KMS-11 (cell line): ENCODE measurements at regions not wholly inside any gene's neighbourhood (a gene's known extent, or its start where the extent isn't known, plus 50 kb on each side); places are given as distances from the start of the nearest gene placed in this dataset.

Experiments
- H2AFZ ChIP-seq: fragments of 200-600 bp; sonication (generic); 2 replicates; pipeline ENCODE4 v1.6.1; 2016; ENCODE audit warnings: antibody characterized with exemption, mixed run types, low read depth
- H3K27ac ChIP-seq: fragments of 200-600 bp; sonication (generic); 2 replicates; pipeline ENCODE4 v1.6.1; 2016; ENCODE audit warnings: mild to moderate bottlenecking, mixed run types
- H3K27me3 ChIP-seq: fragments of 200-600 bp; sonication (generic); 2 replicates; pipeline ENCODE4 v1.6.1; 2017; ENCODE audit warnings: mild to moderate bottlenecking, low read depth, mixed run types, moderate library complexity; ENCODE audit not compliant: insufficient read depth
- H3K36me3 ChIP-seq: fragments of 200-600 bp; sonication (generic); 2 replicates; pipeline ENCODE4 v1.6.1; 2017; ENCODE audit warnings: mild to moderate bottlenecking, mixed run types; ENCODE audit not compliant: insufficient read depth
- H3K4me1 ChIP-seq: fragments of 200-600 bp; sonication (generic); 2 replicates; pipeline ENCODE4 v1.6.1; 2016; ENCODE audit warnings: mild to moderate bottlenecking, low read depth, mixed run types; ENCODE audit not compliant: poor library complexity, severe bottlenecking
- H3K4me2 ChIP-seq: fragments of 200-600 bp; sonication (generic); 2 replicates; pipeline ENCODE4 v1.7.0; 2016; ENCODE audit warnings: mild to moderate bottlenecking, mixed run types
- H3K4me3 ChIP-seq: fragments of 200-600 bp; sonication (generic); IDR thresholded peaks from 2 replicates; pipeline ENCODE4 v1.6.1; 2017; ENCODE audit warnings: low read depth, low read length, mixed read lengths; ENCODE audit not compliant: insufficient read depth
- H3K79me2 ChIP-seq: fragments of 200-600 bp; sonication (generic); 2 replicates; pipeline ENCODE4 v1.6.1; 2016; ENCODE audit warnings: low read depth, mixed run types; ENCODE audit not compliant: insufficient read depth
- H3K9ac ChIP-seq: fragments of 200-600 bp; sonication (generic); 2 replicates; pipeline ENCODE4 v1.6.1; 2016; ENCODE audit warnings: mild to moderate bottlenecking, mixed run types
- H4K20me1 ChIP-seq: fragments of 200-600 bp; sonication (generic); 2 replicates; pipeline ENCODE4 v1.6.1; 2016; ENCODE audit warnings: mild to moderate bottlenecking, mixed run types; ENCODE audit not compliant: insufficient read depth
- TF ChIP-seq, protein P1 (sequence below): fragments of 200-600 bp; sonication (generic); conservative IDR thresholded peaks from 2 replicates; pipeline ENCODE4 v1.6.1; 2017; ENCODE audit warnings: low read depth, mild to moderate bottlenecking, antibody characterized with exemption, low read length, moderate library complexity, mixed read lengths

DNA sequence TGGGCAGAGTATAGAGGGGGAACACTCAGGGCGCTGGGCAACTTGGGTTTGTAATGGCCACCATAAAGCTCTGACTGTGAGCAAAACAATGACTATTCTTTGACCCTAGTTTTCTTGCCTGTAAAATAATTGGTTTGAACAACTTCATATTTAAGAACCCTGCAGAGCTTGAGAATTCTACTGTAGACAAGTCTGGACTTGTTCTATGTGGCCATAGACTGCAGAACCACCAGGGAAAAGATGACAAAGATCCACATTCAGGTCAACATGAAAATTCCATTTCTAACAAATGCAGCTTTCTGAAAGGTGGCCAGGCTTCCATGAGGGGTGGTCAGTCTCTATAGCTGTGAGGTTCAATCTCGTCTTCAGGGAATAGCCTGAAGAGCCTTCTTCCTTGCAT lies 239.4 kb upstream of the LRRN1 start:
- Histone ChIP-seq H4K20me1 (no peaks in the 10 kb centered on the region), H3K9ac (no peak overlapping the region), H3K4me2 (no peak overlapping the region), H2AFZ (no peak overlapping the region), H3K36me3 (no peaks in the 10 kb centered on the region), H3K79me2 (no peaks in the 10 kb centered on the region), H3K4me3 (no peak overlapping the region), H3K27ac (no peak overlapping the region), H3K27me3 (no peaks in the 10 kb centered on the region), H3K4me1 (no peaks in the 10 kb centered on the region)
- TF ChIP-seq, protein P1, sequence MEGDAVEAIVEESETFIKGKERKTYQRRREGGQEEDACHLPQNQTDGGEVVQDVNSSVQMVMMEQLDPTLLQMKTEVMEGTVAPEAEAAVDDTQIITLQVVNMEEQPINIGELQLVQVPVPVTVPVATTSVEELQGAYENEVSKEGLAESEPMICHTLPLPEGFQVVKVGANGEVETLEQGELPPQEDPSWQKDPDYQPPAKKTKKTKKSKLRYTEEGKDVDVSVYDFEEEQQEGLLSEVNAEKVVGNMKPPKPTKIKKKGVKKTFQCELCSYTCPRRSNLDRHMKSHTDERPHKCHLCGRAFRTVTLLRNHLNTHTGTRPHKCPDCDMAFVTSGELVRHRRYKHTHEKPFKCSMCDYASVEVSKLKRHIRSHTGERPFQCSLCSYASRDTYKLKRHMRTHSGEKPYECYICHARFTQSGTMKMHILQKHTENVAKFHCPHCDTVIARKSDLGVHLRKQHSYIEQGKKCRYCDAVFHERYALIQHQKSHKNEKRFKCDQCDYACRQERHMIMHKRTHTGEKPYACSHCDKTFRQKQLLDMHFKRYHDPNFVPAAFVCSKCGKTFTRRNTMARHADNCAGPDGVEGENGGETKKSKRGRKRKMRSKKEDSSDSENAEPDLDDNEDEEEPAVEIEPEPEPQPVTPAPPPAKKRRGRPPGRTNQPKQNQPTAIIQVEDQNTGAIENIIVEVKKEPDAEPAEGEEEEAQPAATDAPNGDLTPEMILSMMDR, result no peak

DNA sequence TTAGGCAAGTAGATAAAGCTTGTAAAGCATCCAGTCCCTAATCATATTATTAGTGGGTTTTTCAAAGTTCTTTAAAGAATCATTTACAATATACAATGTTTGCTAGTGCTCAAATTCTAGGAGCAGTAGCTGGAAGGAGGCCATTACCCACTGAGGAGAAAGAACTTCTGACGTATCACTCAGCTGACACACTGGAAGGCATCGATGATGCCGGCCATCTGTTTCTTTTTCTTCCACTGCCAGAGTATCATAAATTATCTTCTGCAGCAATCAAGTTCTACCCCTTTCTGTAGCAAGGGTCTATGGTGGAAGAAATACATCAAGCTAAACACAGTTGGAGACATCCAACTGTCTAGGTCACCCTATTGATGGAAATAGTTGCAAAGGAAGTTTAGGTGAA lies 243.2 kb upstream of the LRRN1 start:
- Histone ChIP-seq H3K79me2 (no peaks in the 10 kb centered on the region), H3K4me2 (no peak overlapping the region), H3K36me3 (no peaks in the 10 kb centered on the region), H2AFZ (no peak overlapping the region), H3K4me1 (no peaks in the 10 kb centered on the region), H3K4me3 (no peak overlapping the region), H3K9ac (no peak overlapping the region), H4K20me1 (no peaks in the 10 kb centered on the region), H3K27me3 (no peaks in the 10 kb centered on the region), H3K27ac (no peak overlapping the region)
- TF ChIP-seq, protein P1, result no peak

DNA sequence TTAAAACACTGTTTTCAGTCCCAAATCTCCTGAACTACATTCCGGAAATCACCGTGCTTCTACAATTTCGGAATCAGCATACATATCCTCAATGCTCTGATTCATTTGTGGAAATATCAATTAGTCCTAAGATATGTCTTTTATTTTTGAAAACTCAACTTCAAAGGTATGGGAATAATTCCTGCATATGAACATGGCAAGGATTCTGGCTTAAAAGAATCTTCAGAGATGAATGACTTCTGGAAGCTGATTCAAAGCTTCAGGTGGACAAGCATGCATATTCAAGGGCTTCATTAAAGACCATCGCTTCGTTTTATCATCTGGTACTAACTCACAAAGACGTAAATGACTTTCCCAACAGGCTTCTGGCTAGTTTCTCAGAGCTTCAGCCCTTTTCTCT lies 246.0 kb upstream of the LRRN1 start:
- Histone ChIP-seq H3K79me2 (no peaks in the 10 kb centered on the region), H3K9ac (no peak overlapping the region), H3K27ac (no peak overlapping the region), H3K27me3 (no peaks in the 10 kb centered on the region), H3K4me3 (no peak overlapping the region), H3K4me2 (no peak overlapping the region), H2AFZ (no peak overlapping the region), H4K20me1 (no peaks in the 10 kb centered on the region), H3K4me1 (no peaks in the 10 kb centered on the region), H3K36me3 (no peaks in the 10 kb centered on the region)
- TF ChIP-seq, protein P1, result no peak

DNA sequence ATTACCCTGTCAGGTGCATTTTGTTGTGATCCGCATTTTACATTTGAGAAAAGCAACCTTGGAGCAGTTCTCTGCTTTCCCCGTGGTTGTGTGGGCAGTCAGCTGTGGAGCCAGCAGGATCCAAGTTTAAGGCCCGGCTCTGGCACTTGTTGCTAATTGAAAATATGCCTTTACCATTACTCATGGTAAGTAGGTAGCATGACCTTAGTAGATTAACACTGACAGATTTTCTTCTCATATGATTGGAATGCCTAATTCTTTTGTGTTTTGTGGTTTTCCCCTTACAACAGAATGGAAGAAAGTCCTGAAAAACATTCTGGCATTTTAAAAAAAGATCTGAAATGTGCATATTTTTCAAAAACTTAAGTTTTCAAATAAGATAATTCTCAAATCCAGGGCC lies 246.5 kb upstream of the LRRN1 start:
- Histone ChIP-seq H3K27ac (no peak overlapping the region), H3K36me3 (no peaks in the 10 kb centered on the region), H3K27me3 (no peaks in the 10 kb centered on the region), H3K4me1 (no peaks in the 10 kb centered on the region), H3K4me2 (no peak overlapping the region), H3K9ac (no peak overlapping the region), H4K20me1 (no peaks in the 10 kb centered on the region), H3K4me3 (no peak overlapping the region), H3K79me2 (no peaks in the 10 kb centered on the region), H2AFZ (no peak overlapping the region)
- TF ChIP-seq, protein P1, result no peak

DNA sequence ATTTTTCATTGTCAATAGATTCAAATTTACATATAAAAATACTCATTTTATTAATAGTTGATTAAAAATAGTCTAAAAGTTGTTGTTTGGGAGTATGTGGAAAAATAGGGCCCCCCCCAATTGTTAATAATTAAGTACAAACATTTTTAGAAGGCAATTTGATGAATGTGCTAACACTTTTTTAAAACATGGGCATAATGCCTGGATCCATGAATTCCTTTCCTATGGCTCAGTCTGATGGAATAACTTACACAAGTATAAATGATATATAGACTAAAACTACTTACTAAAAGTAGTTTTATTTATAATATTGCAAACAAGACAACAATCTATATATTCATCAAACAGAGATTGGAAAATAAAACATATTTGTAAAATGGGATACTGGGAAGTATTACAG lies 247.2 kb upstream of the LRRN1 start:
- H3K4me1 ChIP-seq, result no peaks in the 10 kb centered on the region
- no peak overlapping the region for H3K4me3 ChIP-seq
- H2AFZ ChIP-seq, result no peak overlapping the region
- no peak overlapping the region for H3K27ac ChIP-seq
- TF ChIP-seq, protein P1, result no peak
- H4K20me1 ChIP-seq, result no peaks in the 10 kb centered on the region
- H3K36me3 ChIP-seq, result no peaks in the 10 kb centered on the region
- H3K27me3 ChIP-seq, result no peaks in the 10 kb centered on the region
- no peaks in the 10 kb centered on the region for H3K79me2 ChIP-seq
- H3K9ac ChIP-seq, result no peak overlapping the region
- H3K4me2 ChIP-seq, result no peak overlapping the region
